Fibroblast of skin of back (primary cell): ENCODE measurements at regions not wholly inside any gene's neighbourhood (a gene's known extent, or its start where the extent isn't known, plus 50 kb on each side); places are given as distances from the start of the nearest gene placed in this dataset.

Experiments used
- DNase-seq: peaks from one replicate; pipeline ENCODE4 v3.0.0-alpha.2; 2013

- no peak for DNase-seq
Observed at GRCh38 chr2:6301426-6301825, 564.3 kb downstream of the CMPK2 start.

- DNase-seq: no peak
Observed at GRCh38 chr2:6308986-6309385, 556.7 kb downstream of the CMPK2 start.

GRCh38 chr2:6309415-6310255 is 556.1 kb downstream of the CMPK2 start:
- DNase-seq: no peak

DNA sequence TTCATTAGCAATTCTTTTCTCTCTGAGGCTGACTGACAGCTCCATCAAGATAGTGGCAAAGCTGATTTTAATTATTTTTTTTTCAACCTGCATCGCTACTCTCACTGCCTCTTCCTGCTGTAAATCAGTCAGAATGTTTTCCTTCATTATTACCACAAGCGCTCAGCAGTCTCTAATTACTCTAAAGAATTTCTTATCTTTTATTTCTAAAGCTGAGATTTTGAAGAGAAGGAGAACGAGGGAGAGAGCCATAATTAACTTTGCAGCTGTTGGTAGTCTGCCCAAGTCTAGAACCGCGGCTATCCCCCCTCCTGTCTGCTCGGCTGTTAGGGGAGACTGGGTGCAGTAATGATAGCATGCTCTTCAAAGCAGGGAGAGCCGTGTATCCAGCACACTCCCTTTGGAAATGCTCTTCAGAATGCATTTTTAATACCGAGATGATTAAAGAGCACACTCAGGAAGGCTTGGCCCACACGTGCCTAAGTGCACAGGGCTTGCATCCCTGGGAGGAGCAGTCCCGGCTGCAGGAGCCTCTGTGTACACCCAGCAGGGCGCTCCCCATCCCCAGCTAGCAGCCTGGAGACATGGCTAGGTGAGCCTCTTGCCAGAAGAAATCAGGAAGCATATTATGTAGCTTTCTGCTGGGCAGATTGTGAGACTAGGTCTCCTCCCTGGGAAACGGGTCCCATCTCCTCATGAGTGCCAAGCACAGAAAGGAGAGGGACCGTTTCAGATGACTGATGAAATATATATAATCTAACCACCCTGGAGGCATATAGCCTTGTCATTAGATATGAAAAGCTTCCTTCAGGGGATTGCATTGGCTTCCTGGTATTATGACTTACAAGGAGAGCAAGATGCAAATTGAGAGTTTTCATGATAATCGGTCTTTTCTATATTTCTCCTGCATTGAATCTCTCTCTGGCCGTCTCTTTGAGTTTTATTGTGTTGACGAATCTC is 555.2 kb downstream of the CMPK2 start:
- DNase-seq: no peak

- DNase-seq: no peak
Observed at GRCh38 chr2:6312367-6312766, 553.3 kb downstream of the CMPK2 start.

DNA sequence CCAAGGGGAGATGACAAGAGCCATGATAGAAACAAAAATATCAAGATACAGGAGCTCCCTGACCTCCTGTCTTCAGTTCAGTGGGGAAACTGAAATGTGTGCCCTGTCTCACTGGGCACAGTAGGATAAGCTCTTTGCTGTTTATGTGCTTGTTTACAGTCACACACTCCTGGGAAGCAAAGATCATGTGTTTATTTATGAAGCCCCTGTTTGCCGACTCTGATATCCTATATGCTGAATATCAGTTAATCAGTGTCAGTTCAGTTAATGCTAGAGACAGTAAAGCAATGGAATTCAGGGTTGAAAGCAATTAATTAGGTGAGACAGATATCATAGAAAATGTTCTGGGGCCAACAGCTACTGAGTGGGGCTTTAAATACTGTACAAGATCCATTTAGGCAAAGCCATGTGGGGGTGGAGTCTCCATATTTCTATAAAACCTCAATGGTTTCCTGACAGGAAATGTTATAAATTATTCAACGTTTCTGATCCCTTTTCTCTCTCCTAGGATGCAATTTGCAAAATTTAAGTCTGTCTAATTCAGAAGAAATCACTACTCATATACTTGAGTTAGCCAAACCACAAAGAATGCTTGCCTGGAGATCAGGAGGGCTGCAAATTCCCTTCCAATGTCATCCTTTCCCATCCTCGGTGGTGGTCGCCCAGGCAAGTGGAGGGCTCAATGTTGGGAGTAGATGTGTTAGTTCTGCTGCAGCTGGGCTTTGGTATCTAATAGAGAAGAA is 551.3 kb downstream of the CMPK2 start:
- DNase-seq: no peak

GRCh38 chr2:6325616-6326015 is 540.1 kb downstream of the CMPK2 start:
- DNase-seq: no peak

DNA sequence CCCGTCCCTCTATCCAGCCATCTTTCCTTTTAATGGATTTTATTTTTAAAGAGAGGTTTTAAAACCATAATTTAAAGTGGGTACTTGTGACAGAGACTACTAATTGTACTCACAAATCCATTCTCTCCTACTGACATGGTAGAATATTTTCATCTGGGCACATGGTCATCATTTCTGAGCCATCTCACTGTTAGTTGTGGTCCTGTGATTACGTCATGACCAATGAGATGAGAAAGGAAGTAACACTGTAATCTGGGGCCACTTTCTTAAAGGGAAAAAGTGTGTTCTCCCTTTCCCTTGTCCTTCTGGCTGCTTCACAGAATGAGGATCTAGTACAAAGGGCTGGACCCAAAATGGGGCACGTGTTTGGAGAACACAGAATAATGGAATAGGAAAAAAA is 538.7 kb downstream of the CMPK2 start:
- DNase-seq: no peak

- DNase-seq: no peak
Observed at GRCh38 chr2:6336752-6337471, 528.8 kb downstream of the CMPK2 start.

DNA sequence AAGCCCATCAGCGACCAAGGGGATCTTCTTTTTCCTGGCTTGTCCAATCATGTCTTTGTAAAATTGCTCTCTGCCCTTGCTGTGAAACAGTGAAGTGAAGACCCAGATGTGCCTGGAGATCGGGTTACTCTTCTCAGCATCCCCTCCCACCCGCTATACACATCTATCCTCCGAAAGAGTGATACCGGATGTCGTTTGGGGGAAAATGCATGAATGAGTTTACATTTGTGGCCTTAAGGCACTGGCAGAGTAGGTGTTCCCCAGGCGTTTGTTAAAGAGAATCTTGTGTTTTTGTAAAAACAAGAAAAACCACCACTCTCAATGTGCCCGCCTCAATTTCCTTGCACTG is 528.3 kb downstream of the CMPK2 start:
- DNase-seq: no peak

DNA sequence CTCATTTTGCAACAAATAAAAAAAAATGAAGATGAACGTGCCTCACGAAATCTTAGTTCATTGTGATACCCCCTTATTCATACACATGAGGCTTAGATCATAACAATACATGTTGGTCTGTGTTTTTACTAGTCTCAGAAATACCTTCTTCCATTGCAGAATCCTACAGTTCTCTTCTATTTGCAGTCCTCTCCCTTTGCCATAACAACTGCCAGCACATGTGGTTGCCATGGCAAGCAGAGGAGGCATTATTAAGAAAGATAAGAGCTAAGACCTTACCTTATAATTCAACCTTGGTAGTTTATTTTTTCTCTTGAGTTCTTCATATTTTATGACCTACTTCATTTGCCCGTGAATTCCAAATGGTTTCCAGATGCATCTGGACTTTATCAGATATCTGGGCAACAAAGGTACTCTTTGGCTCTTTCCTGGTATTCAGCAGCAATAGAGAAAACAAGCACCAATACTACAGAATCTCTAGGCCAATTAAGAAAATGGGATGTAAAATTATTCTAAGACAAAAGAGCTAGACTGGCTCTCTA is 524.0 kb downstream of the CMPK2 start:
- no peak for DNase-seq

DNA sequence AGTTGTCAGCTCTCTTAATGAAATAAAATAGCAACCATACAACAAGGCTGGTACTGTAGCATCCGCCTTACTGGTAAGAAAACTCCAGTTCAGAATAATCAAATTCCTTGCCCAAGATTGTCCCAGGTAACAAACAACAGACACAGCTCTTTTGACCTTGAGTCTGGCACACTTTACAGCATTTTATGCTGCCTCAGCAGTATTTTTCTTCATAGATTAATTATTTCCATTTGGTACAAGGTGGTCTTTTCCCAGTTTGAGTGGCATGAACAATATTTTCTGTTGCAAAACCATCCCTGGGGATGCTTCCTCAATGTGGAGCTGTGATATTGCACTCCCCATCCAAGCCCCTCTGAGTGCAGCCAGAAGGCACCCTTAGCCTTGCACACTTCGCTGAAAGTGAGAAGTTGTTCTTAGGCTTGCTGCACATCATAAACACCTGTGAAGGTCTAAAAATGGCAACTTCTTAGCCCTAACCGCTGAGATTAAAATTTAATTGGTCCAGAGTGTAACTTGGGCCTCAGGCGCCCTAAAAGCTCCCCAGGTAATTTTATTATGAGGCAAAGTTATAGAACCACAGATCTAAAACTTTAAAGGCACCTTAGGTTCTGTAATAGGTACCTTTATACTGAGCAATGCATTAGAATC is 523.3 kb downstream of the CMPK2 start:
- DNase-seq: no peak

- DNase-seq: no peak
Observed at GRCh38 chr2:6343076-6343475, 522.6 kb downstream of the CMPK2 start.

- no peak for DNase-seq
Observed at GRCh38 chr2:6352247-6352646, 513.5 kb downstream of the CMPK2 start.

DNA sequence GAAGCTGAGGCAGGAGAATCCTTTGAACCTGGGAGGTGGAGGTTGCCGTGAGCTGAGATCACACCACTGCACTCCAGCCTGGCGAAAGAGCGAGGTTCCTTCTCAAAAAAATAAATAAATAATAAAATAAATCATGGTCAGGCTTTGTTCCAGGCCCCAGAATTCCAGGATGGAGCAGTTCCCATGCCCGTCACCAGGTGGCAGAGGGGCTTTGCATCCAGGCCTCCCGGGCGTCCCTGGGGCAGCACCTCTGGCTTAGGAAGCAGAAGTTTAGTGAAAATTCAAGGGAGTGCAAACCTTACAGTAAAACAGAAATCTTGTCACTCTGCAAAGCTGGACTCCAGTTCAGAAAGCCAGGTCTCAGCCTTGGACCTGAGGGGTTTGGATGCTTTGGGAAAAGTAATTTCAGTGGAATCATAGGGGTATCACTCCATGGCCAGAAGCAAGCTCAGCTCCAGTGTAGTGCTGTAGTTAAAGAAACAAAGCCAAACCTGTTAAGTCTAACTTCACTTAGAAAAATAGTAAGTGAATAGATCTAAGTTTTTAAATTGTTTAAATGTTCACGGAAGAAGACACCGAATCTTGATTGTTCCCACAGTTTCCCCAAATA is 512.7 kb downstream of the CMPK2 start:
- peak; percentile 71 for DNase-seq

GRCh38 chr2:6353669-6354068 is 512.0 kb downstream of the CMPK2 start:
- no peak for DNase-seq

- no peak for DNase-seq
Observed at GRCh38 chr2:6354546-6354945, 511.2 kb downstream of the CMPK2 start.

GRCh38 chr2:6355886-6356761 is 509.6 kb downstream of the CMPK2 start:
- DNase-seq: no peak

DNA sequence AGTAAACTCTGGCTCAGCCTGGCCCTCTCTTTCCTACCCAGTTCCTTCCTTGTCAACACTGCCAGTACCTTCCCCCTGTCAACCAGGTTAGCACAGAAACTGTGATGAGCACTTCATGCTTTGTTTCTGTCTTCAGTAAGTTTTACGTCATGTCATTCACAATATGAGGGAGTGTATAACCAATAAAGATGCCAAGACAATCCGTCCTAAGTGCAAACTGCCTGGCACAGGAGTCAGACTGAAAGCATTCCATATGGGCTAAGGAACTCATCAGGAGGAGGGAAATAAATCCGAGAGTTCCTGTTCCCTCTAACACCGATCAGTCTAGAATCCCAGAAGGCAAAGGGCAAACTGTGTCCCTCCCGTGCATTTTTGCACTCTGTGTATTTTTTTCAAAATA is 507.2 kb downstream of the CMPK2 start:
- no peak for DNase-seq

GRCh38 chr2:6358985-6359384 is 506.7 kb downstream of the CMPK2 start:
- no peak for DNase-seq
